H9 (cell line): ENCODE measurements at regions not wholly inside any gene's neighbourhood (a gene's known extent, or its start where the extent isn't known, plus 50 kb on each side); places are given as distances from the start of the nearest gene placed in this dataset.
"Not testable (repeated sequence)": the region's sequence is repeated elsewhere in the genome, so short reads cannot be mapped to it uniquely, and the experiment has no call there.

Experiments
- DNase-seq: peaks from one replicate; pipeline ENCODE4 v3.0.0-alpha.2; 2017
- H2AFZ ChIP-seq: one replicate; pipeline ENCODE4 v1.6.1; 2013; ENCODE audit warnings: mild to moderate bottlenecking, low read length, control low read depth, moderate library complexity
- H2AK5ac ChIP-seq: 2 replicates; pipeline ENCODE4 v1.6.1; 2013; ENCODE audit warnings: low read length, control low read depth, mixed read lengths; ENCODE audit not compliant: insufficient read length
- H2BK120ac ChIP-seq: one replicate; pipeline ENCODE4 v1.6.1; 2013; ENCODE audit warnings: low read depth, mild to moderate bottlenecking, low read length, control low read depth, inconsistent platforms; ENCODE audit not compliant: poor library complexity, severe bottlenecking
- H2BK12ac ChIP-seq: 2 replicates; pipeline ENCODE4 v1.6.1; 2013; ENCODE audit warnings: low read length, control low read depth, mixed read lengths, low read depth; ENCODE audit not compliant: insufficient read length
- H2BK15ac ChIP-seq: 2 replicates; pipeline ENCODE4 v1.6.1; 2013; ENCODE audit warnings: low read depth, low read length, control low read depth
- H2BK20ac ChIP-seq: one replicate; pipeline ENCODE4 v1.6.1; 2013; ENCODE audit warnings: low read depth, mild to moderate bottlenecking, low read length, control low read depth, inconsistent platforms; ENCODE audit not compliant: poor library complexity, severe bottlenecking
- H2BK5ac ChIP-seq: 2 replicates; pipeline ENCODE4 v1.6.1; 2013; ENCODE audit warnings: low read length, control low read depth, mixed read lengths; ENCODE audit not compliant: insufficient read length
- H3K14ac ChIP-seq: 2 replicates; pipeline ENCODE4 v1.6.1; 2013; ENCODE audit warnings: low read length, control low read depth; ENCODE audit not compliant: insufficient read depth
- H3K18ac ChIP-seq: 2 replicates; pipeline ENCODE4 v1.6.1; 2013; ENCODE audit warnings: low read depth, mild to moderate bottlenecking, mixed read lengths, low read length, control low read depth; ENCODE audit not compliant: insufficient read length
- H3K23ac ChIP-seq: 2 replicates; pipeline ENCODE4 v1.6.1; 2013; ENCODE audit warnings: low read length, control low read depth, mixed read lengths, low read depth; ENCODE audit not compliant: insufficient read length
- H3K23me2 ChIP-seq: 2 replicates; pipeline ENCODE4 v1.6.1; 2013; ENCODE audit warnings: low read depth, mild to moderate bottlenecking, mixed read lengths, low read length, control low read depth; ENCODE audit not compliant: insufficient read length, poor library complexity, severe bottlenecking
- H3K27ac ChIP-seq: 2 replicates; pipeline ENCODE4 v1.5.1; 2013; ENCODE audit warnings: low read length, control low read depth, mixed read lengths, low read depth; ENCODE audit not compliant: insufficient read length
- H3K27me3 ChIP-seq: 2 replicates; pipeline ENCODE4 v1.6.1; 2013; ENCODE audit warnings: low read length, control low read depth, inconsistent platforms; ENCODE audit not compliant: insufficient read depth
- H3K4ac ChIP-seq: 2 replicates; pipeline ENCODE4 v1.6.1; 2013; ENCODE audit warnings: low read depth, mild to moderate bottlenecking, control low read depth, inconsistent platforms, low read length, moderate library complexity
- H3K4me1 ChIP-seq: 2 replicates; pipeline ENCODE4 v1.6.1; 2013; ENCODE audit warnings: low read length, control low read depth, inconsistent platforms; ENCODE audit not compliant: insufficient read depth
- H3K4me2 ChIP-seq: 2 replicates; pipeline ENCODE4 v1.6.1; 2013; ENCODE audit warnings: low read length, control low read depth, mixed read lengths; ENCODE audit not compliant: insufficient read length, insufficient read depth
- H3K56ac ChIP-seq: 2 replicates; pipeline ENCODE4 v1.6.1; 2013; ENCODE audit warnings: low read depth, mild to moderate bottlenecking, mixed read lengths, low read length, control low read depth; ENCODE audit not compliant: insufficient read length
- H3K79me1 ChIP-seq: 2 replicates; pipeline ENCODE4 v1.6.1; 2013; ENCODE audit warnings: low read depth, mild to moderate bottlenecking, moderate library complexity, low read length, control low read depth, inconsistent platforms; ENCODE audit not compliant: insufficient read depth, poor library complexity, severe bottlenecking
- H3K79me2 ChIP-seq: 2 replicates; pipeline ENCODE4 v1.6.1; 2013; ENCODE audit warnings: low read length, control low read depth, inconsistent platforms; ENCODE audit not compliant: insufficient read depth
- H3K9ac ChIP-seq: 2 replicates; pipeline ENCODE4 v1.6.1; 2013; ENCODE audit warnings: low read length, control low read depth, mixed read lengths; ENCODE audit not compliant: insufficient read length; ENCODE audit errors: extremely low read depth
- H3K9me3 ChIP-seq: one replicate; pipeline ENCODE4 v1.6.1; 2013; ENCODE audit warnings: low read depth, low read length, inconsistent platforms; ENCODE audit not compliant: control insufficient read depth
- H3T11ph ChIP-seq: one replicate; pipeline ENCODE4 v1.6.1; 2013; ENCODE audit warnings: mild to moderate bottlenecking, low read length, control low read depth, inconsistent platforms
- H4K20me1 ChIP-seq: one replicate; pipeline ENCODE4 v1.6.1; 2013; ENCODE audit not compliant: control insufficient read depth, insufficient read length, insufficient read depth
- H4K5ac ChIP-seq: 2 replicates; pipeline ENCODE4 v1.6.1; 2013; ENCODE audit warnings: low read depth, mild to moderate bottlenecking, mixed read lengths, low read length, control low read depth; ENCODE audit not compliant: insufficient read length
- H4K8ac ChIP-seq: replicated peaks from 2 replicates; pipeline ENCODE4 v1.6.1; 2013; ENCODE audit warnings: low read length, control low read depth, mixed read lengths, low read depth; ENCODE audit not compliant: insufficient read length
- H4K91ac ChIP-seq: 2 replicates; pipeline ENCODE4 v1.6.1; 2013; ENCODE audit warnings: low read depth, mild to moderate bottlenecking, moderate library complexity, mixed read lengths, low read length, control low read depth; ENCODE audit not compliant: insufficient read length
- H3K27ac Mint-ChIP-seq, 3 experiments: 2 replicates in 2 of 3; 3 replicates in 1 of 3; pipeline ENCODE4 v1.8.0; 2020 to 2021; ENCODE audit warnings: mixed read lengths in 3 of 3, mild to moderate bottlenecking in 1 of 3, moderate library complexity in 1 of 3
- H3K27me3 Mint-ChIP-seq: 2 replicates; pipeline ENCODE4 v1.8.0; 2021; ENCODE audit warnings: low read depth, mild to moderate bottlenecking, moderate library complexity, mixed read lengths
- H3K36me3 Mint-ChIP-seq, 3 experiments: 2 replicates in 2 of 3; 3 replicates in 1 of 3; pipeline ENCODE4 v1.8.0; 2020 to 2021; ENCODE audit warnings: low read depth in 3 of 3, mixed read lengths in 3 of 3; ENCODE audit not compliant: insufficient read depth in 1 of 3
- H3K4me1 Mint-ChIP-seq, 2 experiments: 2 replicates each; pipeline ENCODE4 v1.8.0; 2020; ENCODE audit warnings: mixed read lengths in 2 of 2
- H3K4me3 Mint-ChIP-seq, 2 experiments: 2 replicates in 1 of 2; 3 replicates in 1 of 2; pipeline ENCODE4 v1.8.0; 2020 to 2021; ENCODE audit warnings: mild to moderate bottlenecking in 2 of 2, mixed read lengths in 2 of 2, moderate library complexity in 1 of 2
- H3K9me3 Mint-ChIP-seq, 2 experiments: 2 replicates in 1 of 2; 3 replicates in 1 of 2; pipeline ENCODE4 v1.8.0; 2020; ENCODE audit warnings: mild to moderate bottlenecking in 2 of 2, mixed read lengths in 2 of 2, moderate library complexity in 1 of 2
- WGBS: extraction: QIAGEN DNeasy Blood & Tissue Kit; methylation state at CpG from one replicate; pipeline ENCODE4 v1.1.7; 2013; ENCODE audit warnings: missing lambda C conversion rate, low lambda C conversion rate, mixed read lengths; ENCODE audit not compliant: insufficient read length; ENCODE audit errors: extremely low coverage; 5-methylcytosine and 5-hydroxymethylcytosine counted together
- TF ChIP-seq, protein P1 (sequence below): fragments of 200-600 bp; sonication (generic); conservative IDR thresholded peaks from 3 replicates; pipeline ENCODE4 v1.8.0; 2021; ENCODE audit warnings: antibody characterized with exemption, mild to moderate bottlenecking

GRCh38 chr7:91474074-91474473 lies 209.8 kb downstream of the FZD1 start:
- H3K23me2 ChIP-seq, result no peaks in the 10 kb centered on the region
- WGBS, result no CpG with 5 or more reads among the region's 1 CpG

GRCh38 chr7:91480470-91480869 lies 216.2 kb downstream of the FZD1 start:
- DNase-seq, H2BK12ac ChIP-seq, H3K14ac ChIP-seq, H3K56ac ChIP-seq, H3K4me3 Mint-ChIP-seq, H3K27ac Mint-ChIP-seq, H3K27me3 ChIP-seq, H3K4ac ChIP-seq, H3K9me3 ChIP-seq, H3K9ac ChIP-seq, H3K23me2 ChIP-seq, H3K4me1 ChIP-seq, H2BK15ac ChIP-seq, H4K8ac ChIP-seq, H3K27ac ChIP-seq, H4K91ac ChIP-seq, H3K79me2 ChIP-seq, H3K4me1 Mint-ChIP-seq, H4K20me1 ChIP-seq, H2BK20ac ChIP-seq, H2BK5ac ChIP-seq, H2AK5ac ChIP-seq, H3K79me1 ChIP-seq, H3K23ac ChIP-seq, H3K18ac ChIP-seq, H2AFZ ChIP-seq, H4K5ac ChIP-seq, H2BK120ac ChIP-seq, H3K27me3 Mint-ChIP-seq, H3T11ph ChIP-seq, H3K4me2 ChIP-seq: not testable (repeated sequence)
- Mint-ChIP-seq H3K36me3 (peaks cover 4 to 10% (median 6%) of the 10 kb centered on the region in 3 experiments; a peak in 6 of 7 replicates), H3K9me3 (peaks cover 18 to 40% of the 10 kb centered on the region in 2 experiments)
- no CpG with 5 or more reads among the region's 5 CpGs for WGBS

More at GRCh38 chr7:91474074-91474473, 209.8 kb downstream of the FZD1 start:
- Mint-ChIP-seq H3K4me1 (no peaks in the 10 kb centered on the region), H3K36me3 (peaks cover 0 to 17% (median 3%) of the 10 kb centered on the region in 3 experiments; a peak in 6 of 7 replicates), H3K9me3 (peaks cover 20 to 24% of the 10 kb centered on the region in 2 experiments), H3K27ac (no peak overlapping the region), H3K4me3 (no peak overlapping the region), H3K27me3 (peaks cover 3% of the 10 kb centered on the region; the same call in 1 of the 2 replicates)
- no peak overlapping the region for H3K27ac ChIP-seq
- H3K4ac ChIP-seq, result no peak overlapping the region
- H2BK12ac ChIP-seq, result no peak overlapping the region
- no peak for DNase-seq
- no peak overlapping the region for H4K91ac ChIP-seq
- H2AFZ ChIP-seq, result no peak overlapping the region
- no peak overlapping the region for H2BK15ac ChIP-seq
- H4K5ac ChIP-seq, result no peak overlapping the region
- H3K4me2 ChIP-seq, result no peak overlapping the region
- TF ChIP-seq, protein P1, sequence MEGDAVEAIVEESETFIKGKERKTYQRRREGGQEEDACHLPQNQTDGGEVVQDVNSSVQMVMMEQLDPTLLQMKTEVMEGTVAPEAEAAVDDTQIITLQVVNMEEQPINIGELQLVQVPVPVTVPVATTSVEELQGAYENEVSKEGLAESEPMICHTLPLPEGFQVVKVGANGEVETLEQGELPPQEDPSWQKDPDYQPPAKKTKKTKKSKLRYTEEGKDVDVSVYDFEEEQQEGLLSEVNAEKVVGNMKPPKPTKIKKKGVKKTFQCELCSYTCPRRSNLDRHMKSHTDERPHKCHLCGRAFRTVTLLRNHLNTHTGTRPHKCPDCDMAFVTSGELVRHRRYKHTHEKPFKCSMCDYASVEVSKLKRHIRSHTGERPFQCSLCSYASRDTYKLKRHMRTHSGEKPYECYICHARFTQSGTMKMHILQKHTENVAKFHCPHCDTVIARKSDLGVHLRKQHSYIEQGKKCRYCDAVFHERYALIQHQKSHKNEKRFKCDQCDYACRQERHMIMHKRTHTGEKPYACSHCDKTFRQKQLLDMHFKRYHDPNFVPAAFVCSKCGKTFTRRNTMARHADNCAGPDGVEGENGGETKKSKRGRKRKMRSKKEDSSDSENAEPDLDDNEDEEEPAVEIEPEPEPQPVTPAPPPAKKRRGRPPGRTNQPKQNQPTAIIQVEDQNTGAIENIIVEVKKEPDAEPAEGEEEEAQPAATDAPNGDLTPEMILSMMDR, result no peak
- H3K79me1 ChIP-seq, result no peaks in the 10 kb centered on the region
- no peak overlapping the region for H3K23ac ChIP-seq
- H4K8ac ChIP-seq, result no peak overlapping the region
- H3K27me3 ChIP-seq, result no peaks in the 10 kb centered on the region
- no peak overlapping the region for H3K9ac ChIP-seq
- no peak overlapping the region for H2BK120ac ChIP-seq
- H3K9me3 ChIP-seq, result no peaks in the 10 kb centered on the region
- H3K14ac ChIP-seq, result no peak overlapping the region
- no peaks in the 10 kb centered on the region for H4K20me1 ChIP-seq
- H3K4me1 ChIP-seq, result no peaks in the 10 kb centered on the region
- H2BK20ac ChIP-seq, result no peak overlapping the region
- no peak overlapping the region for H2AK5ac ChIP-seq
- no peak overlapping the region for H3K56ac ChIP-seq
- no peaks in the 10 kb centered on the region for H3K79me2 ChIP-seq
- no peak overlapping the region for H3T11ph ChIP-seq
- no peak overlapping the region for H2BK5ac ChIP-seq
- H3K18ac ChIP-seq, result no peak overlapping the region
